Liver (tissue), 3 donors: ENCODE measurements at regions not wholly inside any gene's neighbourhood (a gene's known extent, or its start where the extent isn't known, plus 50 kb on each side); places are given as distances from the start of the nearest gene placed in this dataset.

Experiments used
- HNF4G ChIP-seq: IDR thresholded peaks from 2 replicates; pipeline ENCODE4 v1.6.1; 2016; ENCODE audit warnings: antibody characterized with exemption
- JUND ChIP-seq, 2 donors: IDR thresholded peaks; 2 replicates each; pipeline ENCODE4 v1.6.1; 2016; ENCODE audit warnings: antibody characterized with exemption in 2 of 2
- NR2F2 ChIP-seq: IDR thresholded peaks from 2 replicates; pipeline ENCODE4 v1.6.1; 2016; ENCODE audit warnings: antibody characterized with exemption
- YY1 ChIP-seq: IDR thresholded peaks from 2 replicates; pipeline ENCODE4 v1.6.1; 2016; ENCODE audit warnings: antibody characterized with exemption, mild to moderate bottlenecking
- TF ChIP-seq, protein P1 (sequence below): fragments of 150-350 bp; IDR thresholded peaks from 2 replicates; pipeline ENCODE4 v1.5.1; 2017; ENCODE audit warnings: improper control_type of control experiment, low read depth, low read length; ENCODE audit not compliant: missing input control
- donor health status: healthy.
- donor health status: healthy.

DNA sequence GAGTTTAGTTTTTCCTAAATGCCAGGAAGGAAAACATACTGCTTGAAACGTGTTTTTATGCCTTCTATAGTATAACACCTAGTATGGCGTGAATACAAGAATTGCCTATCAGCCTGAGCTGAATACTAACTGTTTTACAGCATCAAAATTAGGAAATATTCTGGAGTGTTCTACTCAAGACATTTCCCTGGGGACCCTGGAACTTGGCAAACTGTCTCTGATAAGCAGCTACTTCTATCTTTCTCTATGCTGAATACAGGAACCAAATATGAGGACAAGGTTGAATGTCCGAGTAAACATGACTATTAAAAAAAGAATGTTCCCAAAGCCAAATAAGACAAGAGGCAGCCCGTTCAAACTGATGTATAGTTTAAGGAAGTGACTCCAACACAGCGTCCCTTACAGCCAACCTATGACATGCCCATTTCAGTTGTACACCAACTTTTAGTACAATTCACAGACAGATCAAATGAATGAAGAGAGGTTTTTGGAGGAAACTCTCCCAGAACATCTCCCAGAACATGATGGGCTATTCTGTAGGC, 951.3 kb upstream of the ACVR2A start:
- TF ChIP-seq JUND (IDR thresholded peaks at IDR 0.05) (no peak), NR2F2 (no peak), HNF4G (no peak), YY1 (no peak)
- TF ChIP-seq, protein P1, sequence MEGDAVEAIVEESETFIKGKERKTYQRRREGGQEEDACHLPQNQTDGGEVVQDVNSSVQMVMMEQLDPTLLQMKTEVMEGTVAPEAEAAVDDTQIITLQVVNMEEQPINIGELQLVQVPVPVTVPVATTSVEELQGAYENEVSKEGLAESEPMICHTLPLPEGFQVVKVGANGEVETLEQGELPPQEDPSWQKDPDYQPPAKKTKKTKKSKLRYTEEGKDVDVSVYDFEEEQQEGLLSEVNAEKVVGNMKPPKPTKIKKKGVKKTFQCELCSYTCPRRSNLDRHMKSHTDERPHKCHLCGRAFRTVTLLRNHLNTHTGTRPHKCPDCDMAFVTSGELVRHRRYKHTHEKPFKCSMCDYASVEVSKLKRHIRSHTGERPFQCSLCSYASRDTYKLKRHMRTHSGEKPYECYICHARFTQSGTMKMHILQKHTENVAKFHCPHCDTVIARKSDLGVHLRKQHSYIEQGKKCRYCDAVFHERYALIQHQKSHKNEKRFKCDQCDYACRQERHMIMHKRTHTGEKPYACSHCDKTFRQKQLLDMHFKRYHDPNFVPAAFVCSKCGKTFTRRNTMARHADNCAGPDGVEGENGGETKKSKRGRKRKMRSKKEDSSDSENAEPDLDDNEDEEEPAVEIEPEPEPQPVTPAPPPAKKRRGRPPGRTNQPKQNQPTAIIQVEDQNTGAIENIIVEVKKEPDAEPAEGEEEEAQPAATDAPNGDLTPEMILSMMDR, result no peak
